Esophagus muscularis mucosa (tissue), 3 donors: ENCODE measurements at regions not wholly inside any gene's neighbourhood (a gene's known extent, or its start where the extent isn't known, plus 50 kb on each side); places are given as distances from the start of the nearest gene placed in this dataset.

Experiments
- CTCF ChIP-seq, 3 experiments: fragments of 200-600 bp in 2 of 3; fragments of 450-650 bp in 1 of 3; sonication (generic) in 2 of 3; IDR thresholded peaks; one replicate each; pipeline ENCODE4 v1.5.1; 2017 to 2019; ENCODE audit warnings: antibody characterized with exemption in 3 of 3, mild to moderate bottlenecking in 2 of 3, moderate library complexity in 1 of 3
- POLR2A ChIP-seq: fragments of 450-650 bp; IDR thresholded peaks from one replicate; pipeline ENCODE4 v1.6.1; 2017; ENCODE audit warnings: antibody characterized with exemption, moderate library complexity, mild to moderate bottlenecking, low read depth
- POLR2AphosphoS5 ChIP-seq, 2 donors: sonication (generic); formaldehyde crosslinking; IDR thresholded peaks; one replicate each; pipeline ENCODE4 v1.6.1; 2017; ENCODE audit warnings: antibody characterized with exemption in 2 of 2

- no peak for TF ChIP-seq POLR2A
- TF ChIP-seq POLR2AphosphoS5 (IDR thresholded peaks at IDR 0.05) = no peak
- TF ChIP-seq CTCF (IDR thresholded peaks at IDR 0.05) = no peak
Measured at GRCh38 chr4:15260758-15261157, 167.1 kb upstream of the C1QTNF7 start.
